ENCODE measurements at regions not wholly inside any gene's neighbourhood (a gene's known extent, or its start where the extent isn't known, plus 50 kb on each side); places are given as distances from the start of the nearest gene placed in this dataset.

GRCh38 chr2:74748665-74749064, 85.3 kb upstream of the HK2 start:
- Histone ChIP-seq H3K36me3 (replicated peaks; ENCODE audit: insufficient read depth, low read depth) (no peaks in the 10 kb centered on the region), H3K9me3 (ENCODE audit: low read depth) (no peaks in the 10 kb centered on the region), H3K4me2 (no peak overlapping the region), H3K79me2 (no peaks in the 10 kb centered on the region), H2AFZ (no peak overlapping the region), H3K9me2 (replicated peaks; ENCODE audit: insufficient read depth) (no peaks in the 10 kb centered on the region), H3K27ac (no peak overlapping the region), H4K20me1 (ENCODE audit: insufficient read depth, poor library complexity, severe bottlenecking) (no peaks in the 10 kb centered on the region), H3K4me3 (no peak overlapping the region), H3K27me3 (no peaks in the 10 kb centered on the region), H3K4me1 (ENCODE audit: insufficient read depth) (no peaks in the 10 kb centered on the region)
- 85% methylated on average over 3 of the region's 3 CpGs for WGBS (ENCODE audit: low lambda C conversion rate, missing lambda C conversion rate)
- no peak for TF ChIP-seq CTCF (IDR thresholded peaks at IDR 0.05; ENCODE audit: poor library complexity)
- no peak for TF ChIP-seq EZH2phosphoT487 (IDR thresholded peaks at IDR 0.05; ENCODE audit: low read depth, severe bottlenecking, unreplicated experiment)
- no peak for DNase-seq (ENCODE audit: low spot score)

- DNase-seq (ENCODE audit: low spot score): no peak
- Histone ChIP-seq H3K27ac (no peak overlapping the region), H3K27me3 (no peaks in the 10 kb centered on the region), H3K9me3 (ENCODE audit: low read depth) (no peaks in the 10 kb centered on the region), H3K36me3 (replicated peaks; ENCODE audit: insufficient read depth, low read depth) (no peaks in the 10 kb centered on the region), H3K9me2 (replicated peaks; ENCODE audit: insufficient read depth) (no peaks in the 10 kb centered on the region), H4K20me1 (ENCODE audit: insufficient read depth, poor library complexity, severe bottlenecking) (no peaks in the 10 kb centered on the region), H3K4me2 (no peak overlapping the region), H3K4me1 (ENCODE audit: insufficient read depth) (no peaks in the 10 kb centered on the region), H3K79me2 (no peaks in the 10 kb centered on the region), H3K4me3 (no peak overlapping the region), H2AFZ (no peak overlapping the region)
- 44% methylated on average over 3 of the region's 3 CpGs for WGBS (ENCODE audit: low lambda C conversion rate, missing lambda C conversion rate)
- TF ChIP-seq EZH2 (IDR thresholded peaks at IDR 0.05; ENCODE audit: borderline replicate concordance): no peak
- no peak for TF ChIP-seq CTCF (IDR thresholded peaks at IDR 0.05; ENCODE audit: poor library complexity)
- TF ChIP-seq EZH2phosphoT487 (IDR thresholded peaks at IDR 0.05; ENCODE audit: low read depth, severe bottlenecking, unreplicated experiment): no peak
These were observed 84.5 kb upstream of the HK2 start for GRCh38 chr2:74749432-74749831.

GRCh38 chr2:74751981-74752851, 81.7 kb upstream of the HK2 start:
- Histone ChIP-seq H3K27me3 (no peaks in the 10 kb centered on the region), H3K9me3 (ENCODE audit: low read depth) (peaks cover 8% of the 10 kb centered on the region), H3K79me2 (no peaks in the 10 kb centered on the region), H3K4me2 (no peak overlapping the region), H2AFZ (no peak overlapping the region), H3K9me2 (replicated peaks; ENCODE audit: insufficient read depth) (no peaks in the 10 kb centered on the region), H3K36me3 (replicated peaks; ENCODE audit: insufficient read depth, low read depth) (no peaks in the 10 kb centered on the region), H3K27ac (no peak overlapping the region), H4K20me1 (ENCODE audit: insufficient read depth, poor library complexity, severe bottlenecking) (no peaks in the 10 kb centered on the region), H3K4me3 (no peak overlapping the region), H3K4me1 (ENCODE audit: insufficient read depth) (no peaks in the 10 kb centered on the region)
- WGBS (ENCODE audit: low lambda C conversion rate, missing lambda C conversion rate): 73% methylated on average over 4 of the region's 4 CpGs
- TF ChIP-seq EZH2 (IDR thresholded peaks at IDR 0.05; ENCODE audit: borderline replicate concordance) (no peak), EZH2phosphoT487 (IDR thresholded peaks at IDR 0.05; ENCODE audit: low read depth, severe bottlenecking, unreplicated experiment) (no peak), CTCF (IDR thresholded peaks at IDR 0.05; ENCODE audit: poor library complexity) (no peak)
- DNase-seq (ENCODE audit: low spot score): no peak
